NCI-H226 (cell line): ENCODE measurements at regions not wholly inside any gene's neighbourhood (a gene's known extent, or its start where the extent isn't known, plus 50 kb on each side); places are given as distances from the start of the nearest gene placed in this dataset.
A peak's percentile ranks its signal among the peaks of the same experiment; 100 is the strongest.
"Not testable (repeated sequence)": the region's sequence is repeated elsewhere in the genome, so short reads cannot be mapped to it uniquely, and the experiment has no call there.

Experiments
- DNase-seq: peaks from one replicate; pipeline ENCODE4 v3.0.0-alpha.2; 2015

DNA sequence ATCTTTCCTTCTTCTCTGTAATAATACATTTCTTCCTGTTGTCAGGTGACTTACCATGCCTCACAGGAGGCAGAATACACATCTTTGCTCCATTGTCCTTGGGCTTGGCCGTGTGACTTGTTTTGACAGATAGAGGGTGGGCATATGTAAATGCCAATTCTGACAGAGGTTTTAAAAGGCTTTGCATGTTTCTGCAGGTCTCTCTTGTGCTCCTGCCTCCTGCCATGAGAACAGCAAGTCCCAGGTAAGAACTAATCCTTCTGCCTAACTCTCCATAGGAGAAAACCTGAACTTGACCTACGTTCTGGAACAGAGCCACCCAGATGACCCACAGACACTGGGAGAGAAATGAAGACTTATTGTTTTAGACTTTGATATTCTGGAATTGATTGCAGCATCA, 88.7 kb upstream of the TNFSF11 start:
- DNase-seq, result no peak

DNA sequence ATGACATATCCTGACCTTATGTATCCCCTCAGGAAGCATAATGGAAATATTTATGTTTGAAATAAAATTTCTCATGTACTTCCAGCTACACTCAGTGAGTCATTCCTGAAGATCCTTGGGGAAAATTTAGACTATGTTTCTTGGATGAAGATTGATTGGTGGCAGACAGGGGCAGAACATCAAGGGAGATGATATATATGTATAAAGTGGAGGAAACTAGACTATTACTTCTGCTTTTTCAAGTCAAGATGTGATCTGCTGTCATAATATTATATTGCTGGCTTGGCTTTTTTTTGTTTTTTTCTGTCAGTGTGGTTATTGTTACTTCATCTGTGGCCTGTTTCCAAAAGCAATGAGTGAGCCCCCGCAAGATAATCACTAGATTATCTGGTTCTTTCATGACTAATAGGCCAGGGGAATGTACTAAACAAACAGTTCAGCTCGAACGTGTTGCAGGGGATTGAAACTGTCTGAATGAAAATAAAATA, 87.2 kb upstream of the TNFSF11 start:
- DNase-seq, result peak; percentile 81

GRCh38 chr13:42487221-42487620, 86.7 kb upstream of the TNFSF11 start:
- peak; percentile 32 for DNase-seq

GRCh38 chr13:42490676-42491075, 83.3 kb upstream of the TNFSF11 start:
- no peak for DNase-seq

DNA sequence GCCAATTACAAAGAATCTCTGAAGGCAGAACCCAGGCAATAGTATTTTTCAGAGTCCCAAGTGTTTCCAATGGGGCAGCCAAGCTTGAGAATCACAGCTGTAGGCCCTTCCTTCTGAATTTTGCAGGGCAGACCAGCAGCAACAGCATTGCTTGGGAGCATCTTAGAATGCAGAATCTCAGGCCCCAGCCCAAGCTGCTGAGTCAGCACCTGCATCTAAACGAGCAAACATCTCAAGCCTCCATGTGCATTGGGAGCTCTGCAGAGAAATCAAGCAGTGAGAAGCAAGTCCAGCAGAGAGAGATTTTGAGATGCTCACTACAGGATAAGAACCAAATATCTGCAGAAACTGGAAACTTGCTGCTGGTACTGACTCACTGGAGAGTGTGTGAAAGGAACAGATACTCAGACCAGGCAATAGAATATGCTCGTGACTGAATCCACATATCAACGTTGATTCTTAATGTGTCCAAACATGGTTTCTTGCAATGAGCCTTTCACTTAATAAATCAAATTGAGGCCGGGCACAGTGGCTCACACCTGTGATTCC, 81.5 kb upstream of the TNFSF11 start:
- no peak for DNase-seq

DNA sequence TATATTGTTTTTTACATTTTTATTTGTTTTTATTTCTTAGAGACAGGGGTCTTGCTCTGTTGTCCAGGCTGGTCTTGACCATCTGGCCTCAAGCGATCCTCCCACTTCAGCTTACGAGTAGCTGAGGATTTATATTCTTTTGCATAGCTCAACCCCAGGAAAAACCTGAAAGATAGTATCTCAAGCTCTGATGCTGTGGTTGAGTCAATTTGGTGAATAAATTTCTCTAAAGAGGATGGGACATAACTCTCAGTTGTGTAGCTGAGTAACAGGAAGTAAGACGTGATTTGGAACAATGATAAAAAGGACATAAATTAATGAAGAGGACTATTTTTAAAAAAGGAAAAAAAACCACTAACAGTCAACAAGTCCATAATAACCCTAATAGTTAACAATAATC, 79.8 kb upstream of the TNFSF11 start:
- no peak for DNase-seq

GRCh38 chr13:42495255-42495654, 78.7 kb upstream of the TNFSF11 start:
- peak; percentile 11 for DNase-seq

DNA sequence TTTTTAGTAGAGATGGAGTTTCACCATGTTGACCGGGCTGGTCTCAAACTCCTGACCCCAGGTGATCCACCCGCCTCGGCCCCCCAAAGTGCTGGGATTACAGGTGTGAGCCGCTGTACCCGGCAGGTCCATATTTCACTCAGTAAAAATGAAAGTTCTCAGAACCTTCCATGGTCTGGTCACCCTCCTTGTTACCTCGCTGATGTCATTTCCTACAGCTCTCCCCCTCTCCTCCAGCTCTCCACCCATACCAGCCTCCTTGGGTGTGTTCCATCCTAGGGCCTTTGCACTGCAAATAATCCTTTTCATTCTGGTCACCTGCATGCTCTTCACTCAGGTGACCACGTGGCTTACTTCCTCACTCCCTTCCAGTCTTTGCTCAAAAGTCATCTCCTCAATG, 78.2 kb upstream of the TNFSF11 start:
- DNase-seq, result no peak

GRCh38 chr13:42496926-42497554, 76.9 kb upstream of the TNFSF11 start:
- not testable (repeated sequence) for DNase-seq

DNA sequence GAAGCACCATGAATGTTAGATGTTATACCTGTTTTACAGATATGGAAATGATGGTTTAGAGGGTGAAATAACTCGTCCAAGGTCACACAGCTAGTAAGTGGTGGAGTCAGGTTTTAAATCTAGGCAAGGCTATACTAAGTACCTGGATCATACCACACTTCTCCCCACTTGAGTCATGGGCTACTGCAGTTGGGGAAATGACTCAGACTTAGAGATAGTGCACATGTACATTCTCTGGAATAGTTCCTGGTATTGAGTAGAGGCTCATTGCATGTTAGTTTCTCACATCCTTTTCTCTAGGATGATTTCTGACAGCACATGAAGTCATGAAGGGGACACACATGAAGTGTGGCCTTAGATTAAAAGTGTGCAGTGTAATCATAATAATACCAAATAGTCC, 76.2 kb upstream of the TNFSF11 start:
- peak; percentile 83 for DNase-seq

GRCh38 chr13:42498521-42498920, 75.4 kb upstream of the TNFSF11 start:
- DNase-seq, result no peak
